GM12874 (cell line): ENCODE measurements at regions not wholly inside any gene's neighbourhood (a gene's known extent, or its start where the extent isn't known, plus 50 kb on each side); places are given as distances from the start of the nearest gene placed in this dataset.

Source experiments
- TF ChIP-seq, protein P1 (sequence below): IDR thresholded peaks from 2 replicates; pipeline ENCODE4 v1.5.1; 2011; ENCODE audit warnings: low read depth, mild to moderate bottlenecking, control low read depth, low read length, moderate library complexity; ENCODE audit not compliant: insufficient read depth

DNA sequence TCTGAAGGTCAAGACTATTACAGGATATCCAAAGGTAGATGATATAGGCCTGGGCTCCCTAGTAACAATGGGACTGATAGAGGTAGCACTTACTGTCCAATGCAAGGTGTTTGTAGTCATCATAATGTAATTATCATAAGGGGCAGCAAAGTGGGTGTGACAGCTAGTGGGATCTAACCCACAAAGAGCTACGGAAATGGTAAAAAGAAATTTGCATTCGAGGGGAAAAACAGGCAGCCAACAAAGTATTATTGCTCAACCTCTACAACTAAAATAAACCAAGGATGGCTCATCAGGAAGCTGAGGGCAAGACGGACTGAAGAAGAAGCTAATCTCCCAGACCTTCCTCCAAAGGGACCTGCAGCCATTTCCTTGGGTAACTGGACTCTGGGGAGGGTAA lies 211.0 kb downstream of the WDR11 start:
- TF ChIP-seq, protein P1, sequence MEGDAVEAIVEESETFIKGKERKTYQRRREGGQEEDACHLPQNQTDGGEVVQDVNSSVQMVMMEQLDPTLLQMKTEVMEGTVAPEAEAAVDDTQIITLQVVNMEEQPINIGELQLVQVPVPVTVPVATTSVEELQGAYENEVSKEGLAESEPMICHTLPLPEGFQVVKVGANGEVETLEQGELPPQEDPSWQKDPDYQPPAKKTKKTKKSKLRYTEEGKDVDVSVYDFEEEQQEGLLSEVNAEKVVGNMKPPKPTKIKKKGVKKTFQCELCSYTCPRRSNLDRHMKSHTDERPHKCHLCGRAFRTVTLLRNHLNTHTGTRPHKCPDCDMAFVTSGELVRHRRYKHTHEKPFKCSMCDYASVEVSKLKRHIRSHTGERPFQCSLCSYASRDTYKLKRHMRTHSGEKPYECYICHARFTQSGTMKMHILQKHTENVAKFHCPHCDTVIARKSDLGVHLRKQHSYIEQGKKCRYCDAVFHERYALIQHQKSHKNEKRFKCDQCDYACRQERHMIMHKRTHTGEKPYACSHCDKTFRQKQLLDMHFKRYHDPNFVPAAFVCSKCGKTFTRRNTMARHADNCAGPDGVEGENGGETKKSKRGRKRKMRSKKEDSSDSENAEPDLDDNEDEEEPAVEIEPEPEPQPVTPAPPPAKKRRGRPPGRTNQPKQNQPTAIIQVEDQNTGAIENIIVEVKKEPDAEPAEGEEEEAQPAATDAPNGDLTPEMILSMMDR: no peak

DNA sequence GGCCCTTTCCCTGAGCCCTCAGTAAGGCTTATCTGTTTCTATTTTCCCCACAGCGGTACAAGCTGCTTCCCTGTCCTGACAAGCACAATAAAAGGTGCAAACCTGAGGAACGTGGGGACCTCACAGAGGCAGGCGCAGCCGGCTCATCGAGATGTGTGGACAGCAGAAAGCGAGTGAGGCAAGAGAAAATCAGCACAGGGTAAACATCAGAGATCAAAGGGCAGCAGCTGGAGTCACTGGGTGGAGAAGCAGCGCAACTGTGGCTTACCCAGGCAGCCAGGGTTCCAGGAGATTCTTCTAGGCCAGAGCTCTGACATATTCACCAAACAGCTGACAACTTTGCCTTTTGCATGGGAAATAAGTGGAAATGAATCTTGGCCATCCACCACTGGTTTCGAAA lies 212.6 kb downstream of the WDR11 start:
- TF ChIP-seq, protein P1: no peak

DNA sequence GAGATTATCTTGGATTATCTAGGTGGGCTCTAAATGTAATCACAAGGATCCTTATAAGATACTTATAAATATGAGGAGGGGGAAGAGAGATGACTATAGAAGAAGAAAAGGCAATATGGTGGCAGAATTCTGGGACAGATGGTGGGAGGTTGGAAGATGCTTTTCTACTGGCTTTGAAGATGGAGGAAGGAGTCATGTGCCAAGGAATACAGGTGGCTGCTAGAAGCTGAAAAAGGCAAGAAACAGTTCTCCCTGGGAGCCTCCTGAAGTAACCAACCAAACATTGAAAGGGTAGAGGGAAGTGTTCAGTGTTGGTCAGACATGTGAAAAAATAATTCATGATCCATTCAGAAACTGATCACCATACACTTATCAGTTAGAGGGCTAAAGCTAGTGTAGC lies 213.3 kb downstream of the WDR11 start:
- TF ChIP-seq, protein P1: no peak

DNA sequence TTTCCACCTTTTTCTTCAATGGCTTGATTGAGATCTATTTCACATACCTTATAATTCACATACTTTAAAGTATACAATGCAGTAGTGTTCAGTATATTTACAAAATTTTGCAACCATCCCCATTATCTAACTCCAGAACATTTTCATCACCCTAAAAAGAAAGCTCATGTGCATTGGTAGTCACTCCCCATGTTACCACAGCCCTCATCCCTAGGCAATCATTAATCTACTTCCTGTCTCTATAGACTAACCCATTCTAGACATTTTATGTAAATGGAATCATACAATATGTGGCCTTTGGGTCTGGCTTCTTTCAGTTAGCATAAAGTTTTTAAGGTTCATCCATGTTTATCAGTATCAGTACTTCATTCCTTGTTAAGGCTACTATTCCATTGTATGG lies 214.2 kb downstream of the WDR11 start:
- TF ChIP-seq, protein P1: no peak

DNA sequence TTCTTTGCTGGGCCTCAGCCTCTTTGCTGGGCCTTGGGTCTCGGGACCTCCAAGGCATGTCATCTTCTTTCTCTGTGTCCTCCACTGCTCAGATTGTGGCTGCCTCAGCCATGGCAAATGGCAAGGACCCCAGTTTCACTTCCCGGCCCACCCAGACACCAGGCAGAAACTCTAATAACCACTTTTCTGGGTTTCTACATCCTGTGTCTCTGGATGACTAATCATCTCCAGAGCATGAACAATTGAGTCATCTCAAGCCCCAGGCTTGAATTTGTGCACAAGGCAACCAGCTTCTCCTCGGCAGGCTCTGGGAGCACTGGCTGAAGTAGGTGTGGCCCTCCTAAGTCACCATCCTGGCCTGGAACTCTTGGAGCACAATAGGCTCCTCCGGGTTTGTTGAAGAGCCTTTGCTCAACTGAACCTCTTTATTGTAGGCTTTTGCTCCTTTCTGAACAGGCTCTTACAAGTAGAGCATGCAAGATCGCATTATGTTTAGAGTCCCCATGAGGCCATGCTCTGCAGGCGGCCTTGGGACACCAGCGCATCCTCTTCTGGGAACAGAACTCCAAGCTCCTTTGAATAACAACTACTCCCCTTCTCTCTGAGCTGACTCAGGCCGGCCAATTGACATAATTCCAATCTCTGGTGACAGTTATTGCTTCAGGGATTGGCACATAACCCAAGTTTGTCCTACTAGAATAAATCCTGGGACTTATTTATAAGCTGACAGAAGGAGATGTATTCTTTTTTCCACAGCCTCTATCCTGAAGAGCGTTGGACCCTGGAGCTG lies 218.1 kb downstream of the WDR11 start:
- TF ChIP-seq, protein P1: no peak

DNA sequence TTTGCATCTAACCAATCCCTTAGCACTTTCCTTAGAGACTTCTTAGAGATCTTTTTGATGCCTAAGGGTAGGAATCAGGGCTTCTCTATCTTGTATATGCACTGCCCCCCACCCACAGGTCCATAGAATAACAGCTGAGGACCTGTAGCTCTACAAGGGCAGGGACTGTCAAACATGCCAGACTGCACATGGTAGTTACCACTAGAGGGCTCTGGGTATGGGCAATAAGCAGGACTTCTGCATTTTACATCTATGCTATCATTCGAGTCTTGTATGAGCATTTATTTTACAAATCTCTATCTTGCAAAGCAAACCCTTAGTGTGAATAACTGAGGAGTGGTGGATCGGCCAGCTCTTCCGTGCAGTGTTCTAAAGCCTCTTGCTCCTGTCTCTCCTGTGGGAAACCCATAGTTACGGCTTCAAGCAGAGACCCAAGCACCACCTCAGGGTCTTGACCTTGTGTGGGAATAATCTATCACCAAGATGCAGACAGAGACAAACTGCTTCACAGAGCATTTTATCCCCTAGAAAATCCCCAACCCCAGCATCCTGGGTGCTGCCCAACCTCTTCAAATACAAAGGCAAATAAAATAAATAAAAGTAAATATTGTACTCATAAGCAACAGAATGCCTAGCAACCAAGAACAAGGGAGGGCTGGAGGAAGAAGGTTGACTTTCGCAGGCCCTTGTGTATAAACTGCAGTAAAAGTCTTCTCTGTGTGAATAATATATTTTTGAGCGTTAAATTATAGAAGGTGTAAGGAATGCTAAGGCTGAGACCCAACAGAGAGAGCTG lies 219.3 kb downstream of the WDR11 start:
- TF ChIP-seq, protein P1: peak; percentile 42

DNA sequence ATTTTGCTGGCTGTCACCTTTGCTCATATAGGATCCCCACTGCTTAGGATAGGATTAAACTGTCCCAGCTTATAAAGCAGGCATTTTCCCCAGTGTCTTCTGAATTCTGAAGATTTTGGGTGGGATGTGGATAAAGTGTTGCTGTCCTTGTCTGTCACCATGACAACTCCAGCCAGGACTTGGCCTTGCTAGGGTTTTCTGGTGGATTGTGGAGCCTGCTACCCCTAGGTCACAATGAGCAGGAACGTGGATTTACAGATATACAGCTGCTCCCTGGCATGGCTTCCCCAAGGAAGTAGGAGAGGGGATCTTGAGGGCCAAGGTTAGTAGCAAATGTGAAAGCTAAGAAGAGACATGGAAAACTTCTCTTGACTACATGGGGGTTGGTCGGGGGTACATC lies 220.7 kb downstream of the WDR11 start:
- TF ChIP-seq, protein P1: no peak
